ENCODE measurements at regions not wholly inside any gene's neighbourhood (a gene's known extent, or its start where the extent isn't known, plus 50 kb on each side); places are given as distances from the start of the nearest gene placed in this dataset.
"Not testable (repeated sequence)": the region's sequence is repeated elsewhere in the genome, so short reads cannot be mapped to it uniquely, and the experiment has no call there.

DNA sequence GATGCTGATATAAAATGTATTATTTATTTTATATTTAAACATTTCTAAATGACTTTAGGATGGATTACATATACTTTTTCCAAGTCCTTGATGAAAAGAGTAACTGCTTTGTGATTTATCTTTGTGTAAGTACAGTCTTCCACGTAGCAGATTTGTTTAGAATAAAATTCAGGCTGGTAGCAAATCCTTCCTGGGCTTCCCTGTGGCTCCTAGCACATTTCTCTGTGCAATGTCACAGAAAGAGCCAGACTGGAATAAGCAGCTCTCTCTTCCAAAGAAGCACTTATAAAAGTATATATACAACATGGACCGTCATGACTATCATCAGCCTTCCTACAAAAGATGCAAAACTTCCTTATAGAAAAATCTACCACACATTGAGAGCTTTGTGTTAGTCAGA, 388.6 kb downstream of the ACTL7B start:
- no peak for DNase-seq

DNA sequence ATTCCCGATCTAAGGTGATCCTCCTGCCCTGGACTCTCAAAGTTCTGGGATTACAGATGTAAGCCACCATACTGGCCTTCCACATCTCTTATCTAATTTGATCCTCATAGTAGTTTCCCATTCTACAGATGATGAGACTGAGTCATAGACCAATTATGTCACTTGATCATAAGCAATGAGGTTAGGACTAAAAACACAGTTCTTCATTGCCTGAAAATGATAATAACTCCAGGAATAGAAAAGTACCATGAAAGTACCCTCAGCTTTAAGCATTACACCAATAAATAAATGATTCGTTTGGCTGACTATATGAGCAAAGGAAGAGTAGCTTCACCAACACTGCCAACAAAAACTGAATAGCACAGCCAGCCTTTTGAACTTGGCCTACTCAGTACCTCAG, 389.5 kb downstream of the ACTL7B start:
- DNase-seq: no peak

DNA sequence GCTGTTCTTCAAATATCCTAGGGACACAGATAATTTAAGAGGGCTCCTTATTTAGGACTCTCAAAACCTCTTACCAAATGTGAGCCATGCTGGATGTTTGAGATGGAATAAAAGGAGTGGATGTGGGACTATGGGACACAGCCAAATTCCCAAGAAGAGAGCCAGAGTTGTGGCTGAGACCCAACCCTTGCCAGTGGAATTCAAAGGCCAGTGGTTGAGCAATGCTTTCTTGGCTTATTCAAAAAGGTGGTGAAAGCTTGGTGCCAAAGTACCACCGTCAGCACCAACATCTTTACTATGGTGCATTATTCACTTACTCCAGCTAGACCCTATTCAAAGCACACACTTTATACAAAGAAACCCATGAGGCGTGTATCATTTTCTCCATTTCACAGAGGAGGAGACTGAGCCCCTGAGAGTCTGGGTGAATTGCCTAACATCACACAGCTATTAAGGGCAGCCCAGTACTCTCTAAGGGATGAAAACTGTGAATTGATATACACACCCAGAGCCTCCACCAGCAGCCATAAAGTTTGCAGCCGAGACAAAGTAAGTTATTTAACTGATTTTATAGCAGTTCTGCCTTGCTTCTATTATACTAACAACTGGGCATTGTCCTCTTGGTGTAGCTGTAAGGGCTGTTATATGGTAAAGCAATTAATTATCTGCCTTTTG, 391.7 kb downstream of the ACTL7B start:
- no peak for DNase-seq

DNA sequence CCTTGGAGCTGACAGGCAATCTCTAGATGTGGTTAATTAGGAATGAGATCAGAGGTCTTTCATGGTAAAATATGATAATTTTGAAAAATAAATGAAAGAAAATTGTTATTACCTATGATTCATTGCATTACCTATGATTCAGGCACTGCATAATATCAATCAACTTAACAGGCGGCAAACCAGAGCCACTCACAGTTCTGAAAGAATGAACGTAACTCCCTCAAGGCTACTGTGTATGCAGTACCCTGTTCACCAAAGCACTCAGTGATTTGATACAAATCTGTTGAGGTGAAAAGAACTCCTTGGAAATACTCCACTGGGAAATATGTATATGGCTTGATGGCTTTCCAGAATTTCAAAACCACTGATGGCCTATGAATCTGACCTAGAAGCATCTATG, 398.9 kb downstream of the ACTL7B start:
- no peak for DNase-seq

DNA sequence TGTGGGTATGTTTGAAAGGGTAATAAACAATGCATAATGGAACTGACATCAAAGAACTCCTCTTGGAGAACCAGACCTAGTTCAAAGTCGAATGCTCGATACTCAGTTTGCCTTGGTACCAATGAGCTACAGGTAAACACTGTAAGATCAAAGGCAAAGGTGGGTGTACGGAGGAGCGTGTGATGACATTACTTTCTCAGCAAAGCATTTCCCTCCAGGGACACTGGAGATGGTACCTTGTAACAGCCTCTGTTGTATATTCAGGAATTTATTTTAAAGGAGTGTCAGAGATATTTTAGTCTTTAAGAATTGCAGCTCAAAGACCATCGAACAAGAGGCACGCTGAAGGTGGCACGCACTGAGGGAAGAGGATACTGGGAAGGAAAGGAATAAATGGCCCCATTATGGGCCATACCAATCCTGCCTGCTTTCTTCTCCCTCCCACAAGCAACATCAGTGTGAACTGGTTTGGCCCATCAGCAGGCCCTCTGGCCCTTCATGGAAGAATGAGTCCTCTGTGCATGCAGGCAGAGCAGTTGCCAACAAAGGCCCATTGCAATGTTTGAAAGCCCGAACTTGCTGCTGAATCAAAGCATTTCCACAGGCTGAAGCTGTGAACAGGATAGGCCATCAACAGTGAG, 410.2 kb downstream of the ACTL7B start:
- DNase-seq: peak in 53 of 56 donors; percentile 5 to 94 (median 61)

DNA sequence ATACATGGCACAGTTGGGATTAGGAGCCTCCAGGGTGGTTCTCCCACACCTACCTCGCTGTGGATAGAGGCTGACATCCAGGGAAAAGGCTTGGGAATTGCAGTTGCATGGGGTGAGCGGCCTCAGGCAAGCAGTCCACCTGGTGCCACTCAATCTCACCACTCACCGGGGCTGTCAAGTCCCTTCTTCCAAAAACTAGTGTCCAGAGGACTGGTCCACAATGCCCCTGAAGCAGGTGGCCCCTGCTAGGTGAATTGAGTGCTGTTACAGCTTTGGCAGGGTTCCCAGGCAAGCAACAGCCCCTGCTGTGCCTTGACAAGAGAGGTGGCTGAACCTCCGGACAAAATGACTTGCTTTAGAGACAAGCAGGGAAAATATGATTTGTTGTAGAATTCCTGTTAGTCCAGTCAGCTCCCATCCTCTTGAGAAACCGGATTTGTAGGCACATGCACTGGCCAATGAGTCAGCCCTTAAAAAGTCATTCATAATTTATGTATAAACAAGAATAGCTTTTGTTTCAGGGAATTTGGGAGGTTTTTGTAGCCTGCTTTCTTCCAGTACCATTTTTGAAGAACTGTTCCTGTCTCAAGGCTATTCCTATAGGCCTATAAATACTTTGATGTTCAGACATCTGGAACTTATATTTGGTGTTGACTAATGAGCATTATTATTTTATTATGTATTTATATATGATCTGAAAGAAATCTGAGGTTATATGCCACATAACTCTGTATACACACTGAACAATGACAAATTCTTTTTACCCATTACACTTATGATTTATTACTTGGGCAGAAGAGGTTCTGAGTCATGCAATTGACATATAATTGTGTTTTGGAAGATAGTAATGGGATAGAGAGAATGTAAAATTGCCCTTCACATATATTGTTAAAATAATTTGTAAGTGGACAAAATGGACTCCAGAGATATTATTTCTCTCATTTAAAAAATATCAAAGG, 411.1 kb downstream of the ACTL7B start:
- DNase-seq: no peak

DNA sequence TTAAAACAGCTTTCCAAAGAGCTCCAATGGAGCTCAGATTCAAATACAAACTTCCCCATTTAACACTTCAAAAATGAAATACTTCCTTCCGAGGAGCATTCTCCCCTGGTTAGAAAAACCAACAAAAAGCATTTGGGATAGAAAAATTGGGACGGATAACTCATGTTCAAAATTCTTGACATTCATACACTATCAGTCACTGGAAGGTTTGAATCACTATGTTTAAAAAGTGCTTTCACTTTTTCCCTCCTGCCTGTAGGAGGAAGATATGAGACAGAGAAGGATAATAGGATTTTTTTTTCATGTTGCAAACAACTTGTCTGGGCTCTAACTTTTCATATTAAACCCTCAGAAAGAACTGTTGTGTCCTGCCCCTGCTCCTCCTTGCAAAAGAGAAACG, 412.0 kb downstream of the ACTL7B start:
- DNase-seq: no peak

DNA sequence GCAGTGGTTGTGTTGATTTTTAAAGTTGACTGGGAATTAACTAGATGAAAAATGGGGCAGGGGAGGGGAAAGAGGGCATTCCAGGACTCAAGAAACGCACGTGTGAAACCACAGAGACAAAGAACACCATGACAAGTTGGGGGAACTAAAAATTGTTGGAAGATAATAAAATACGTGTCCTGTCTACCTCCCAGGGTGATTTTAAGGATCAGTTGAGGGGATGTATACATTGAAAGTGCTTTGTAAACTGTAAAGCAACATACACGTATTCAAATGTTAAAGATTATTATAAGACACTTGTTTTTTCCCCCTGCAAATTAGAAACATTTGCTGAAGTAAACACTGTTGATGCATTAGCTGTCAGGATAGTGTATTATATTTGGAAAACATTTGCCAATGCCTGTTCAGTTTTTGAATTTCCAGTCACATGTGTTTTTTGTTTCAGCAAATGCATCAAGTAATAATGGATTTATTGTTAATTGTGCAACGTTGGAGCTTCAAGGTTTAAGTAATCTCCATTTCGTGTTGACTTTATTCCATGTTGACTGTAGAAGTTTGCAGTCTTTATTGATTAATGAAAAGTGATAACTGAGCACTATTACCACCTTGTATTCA, 412.7 kb downstream of the ACTL7B start:
- no peak for DNase-seq

DNA sequence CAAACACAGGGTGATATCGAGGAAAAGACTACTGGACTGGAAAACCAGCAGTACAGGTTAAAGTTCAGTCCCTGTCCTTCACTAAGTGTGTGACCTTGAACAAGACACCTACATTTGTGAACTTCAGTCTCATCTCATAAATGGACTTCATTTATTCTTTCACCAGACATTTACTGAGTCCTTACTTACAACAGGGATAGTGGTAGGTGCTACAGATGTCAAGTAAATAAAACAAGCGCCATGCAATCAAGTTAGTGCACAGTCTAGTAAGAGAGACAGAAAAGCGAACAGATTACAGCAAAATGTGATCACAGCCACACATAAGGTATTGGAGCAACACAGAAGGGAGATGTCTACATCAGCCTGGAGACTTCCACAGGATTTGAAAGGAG, 413.2 kb downstream of the ACTL7B start:
- DNase-seq: no peak

DNA sequence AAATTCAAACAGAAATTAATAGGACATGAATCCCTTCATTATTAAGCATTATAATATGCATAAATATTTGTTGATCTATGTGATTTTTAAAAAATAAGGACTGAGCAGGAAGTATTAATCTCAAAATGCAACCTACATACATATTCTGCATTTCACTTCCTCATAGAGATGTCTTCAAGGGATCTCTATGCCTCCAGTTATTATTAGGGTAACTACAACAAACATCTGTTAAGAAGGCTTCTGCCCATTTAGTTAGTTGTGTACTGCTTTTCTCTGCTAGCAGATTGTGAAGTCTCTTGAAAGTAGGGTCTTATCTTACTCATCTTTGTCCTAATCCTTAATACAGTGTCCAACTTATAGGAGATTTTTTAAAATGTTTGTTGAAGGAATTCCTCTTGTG, 414.1 kb downstream of the ACTL7B start:
- no peak for DNase-seq

DNA sequence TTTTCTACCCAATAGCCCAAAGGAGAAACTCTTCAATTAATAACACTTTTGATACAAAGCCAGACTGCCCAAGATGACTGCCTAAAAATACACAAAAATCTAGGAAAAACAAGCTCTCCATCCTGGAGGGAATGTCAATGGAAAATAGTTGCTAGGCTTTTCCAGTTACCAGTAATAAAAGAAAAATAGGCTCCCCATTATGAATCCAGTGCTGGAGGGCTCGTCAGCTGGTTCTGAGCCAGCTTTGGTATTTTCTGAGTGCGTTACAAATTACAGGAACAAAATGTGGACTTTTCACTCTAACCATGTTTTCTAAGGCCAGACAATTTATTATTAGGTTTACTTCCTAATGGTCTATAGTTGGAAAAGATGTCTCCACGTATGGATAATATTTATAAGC, 414.5 kb downstream of the ACTL7B start:
- no peak for DNase-seq

DNA sequence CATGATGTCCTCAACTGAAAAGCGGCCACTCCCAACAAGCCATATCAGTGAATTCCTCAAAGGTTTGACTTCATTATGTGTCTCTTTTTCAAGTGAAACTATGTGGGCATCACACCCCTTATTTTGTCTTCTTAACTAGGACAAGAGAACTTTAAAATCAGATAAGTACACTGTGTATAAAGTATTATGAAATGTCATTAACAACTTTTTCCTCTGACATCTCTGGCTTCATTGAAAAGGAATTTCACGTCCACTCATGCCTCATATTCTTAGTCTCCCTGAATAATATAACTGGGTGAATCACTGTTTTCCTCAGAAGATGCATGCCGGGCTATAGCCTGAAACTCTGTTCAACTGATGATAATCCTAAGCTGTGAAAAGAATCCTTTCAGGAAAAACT, 415.8 kb downstream of the ACTL7B start:
- DNase-seq: no peak

DNA sequence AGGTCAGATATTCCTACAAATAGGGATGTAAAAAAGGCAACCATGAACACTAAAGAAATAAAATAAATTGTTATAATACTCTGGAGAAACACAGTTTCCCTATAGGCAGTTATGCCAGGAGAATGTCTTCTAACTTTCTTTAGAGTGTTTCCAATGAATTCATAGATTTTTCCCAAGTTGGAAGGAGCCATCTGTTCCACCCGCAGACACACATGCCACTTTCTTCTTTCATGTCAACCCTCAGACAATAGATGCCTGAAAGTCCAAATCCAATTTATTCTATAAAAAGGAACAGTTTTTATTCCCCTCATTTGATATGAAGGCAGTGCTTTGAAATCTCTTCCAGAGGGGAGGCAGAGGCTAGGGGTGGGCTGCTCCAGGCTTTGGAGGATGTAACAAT, 418.1 kb downstream of the ACTL7B start:
- DNase-seq: no peak

DNA sequence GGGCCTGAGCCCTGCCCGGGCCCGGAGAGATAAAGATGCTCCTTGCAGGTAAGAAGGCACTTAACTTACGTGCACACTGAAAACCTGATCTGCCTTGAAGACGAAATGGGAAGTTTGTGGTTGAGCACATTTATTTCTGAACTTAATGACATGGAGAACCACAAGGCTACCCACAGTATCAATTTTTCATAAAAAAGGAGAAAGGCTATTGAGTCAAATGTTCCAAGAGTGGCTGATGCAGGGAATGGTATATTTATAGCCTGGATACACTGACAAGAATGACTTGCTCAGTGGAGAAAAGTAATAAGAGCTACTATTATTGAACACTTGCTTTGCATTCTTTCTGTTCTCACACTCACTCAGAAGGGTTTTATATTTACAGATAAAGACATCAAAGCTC, 419.3 kb downstream of the ACTL7B start:
- DNase-seq: no peak

DNA sequence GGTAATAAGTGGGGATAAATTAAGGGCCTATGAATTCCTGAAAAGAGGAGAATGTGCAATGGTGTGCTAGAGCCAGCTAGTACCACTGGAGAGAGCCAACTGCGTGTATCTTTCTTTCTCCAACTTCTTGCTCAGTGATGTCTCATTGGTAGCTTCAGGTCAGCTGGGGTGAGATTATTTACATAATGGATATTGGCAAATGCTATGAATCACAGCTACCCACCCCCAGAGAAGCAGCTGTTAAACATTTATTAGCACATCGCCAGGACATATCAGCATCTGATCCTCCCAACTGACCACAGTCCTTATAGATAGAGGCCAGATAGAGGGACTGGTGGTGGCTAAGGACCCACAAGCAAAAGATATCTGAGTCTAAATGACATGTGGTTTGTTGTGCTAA, 421.3 kb downstream of the ACTL7B start:
- no peak for DNase-seq

DNA sequence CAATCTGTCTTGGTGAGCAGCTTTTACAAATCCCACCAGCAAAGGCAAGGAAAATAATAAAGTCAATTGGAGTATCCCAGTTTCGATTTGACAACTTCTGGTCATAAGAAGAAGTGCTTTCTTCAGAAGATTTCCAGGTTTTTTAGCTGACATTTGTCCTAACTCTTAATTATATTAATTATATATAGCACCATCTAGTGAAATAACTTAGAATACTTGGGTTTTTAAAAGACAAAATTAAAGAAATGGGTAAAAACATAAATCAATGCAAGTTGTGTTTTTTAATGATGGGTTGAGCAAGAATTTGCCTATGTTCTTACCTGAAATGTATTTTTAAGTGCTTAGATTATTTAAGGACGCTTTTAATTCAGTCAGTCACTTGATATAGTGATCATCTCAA, 421.8 kb downstream of the ACTL7B start:
- no peak for DNase-seq

DNA sequence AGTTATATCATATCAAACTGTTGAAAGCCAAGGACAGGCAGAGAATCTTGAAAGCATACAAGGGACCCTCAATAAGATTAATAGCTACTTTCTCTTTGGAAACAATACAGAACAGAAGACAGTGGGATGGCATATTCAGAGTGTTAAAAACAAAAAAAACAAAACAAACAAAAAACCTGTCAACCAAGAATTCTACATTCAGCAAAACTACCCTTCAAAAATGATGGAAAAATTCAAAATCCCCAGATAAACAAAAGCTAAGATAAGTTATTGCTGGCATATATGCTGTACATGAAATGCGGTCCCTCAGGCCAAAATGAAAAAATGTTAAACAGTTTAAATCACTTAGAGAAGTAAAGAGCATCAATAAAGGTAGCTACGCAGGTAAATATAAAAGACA, 425.1 kb downstream of the ACTL7B start:
- DNase-seq: no peak

DNA sequence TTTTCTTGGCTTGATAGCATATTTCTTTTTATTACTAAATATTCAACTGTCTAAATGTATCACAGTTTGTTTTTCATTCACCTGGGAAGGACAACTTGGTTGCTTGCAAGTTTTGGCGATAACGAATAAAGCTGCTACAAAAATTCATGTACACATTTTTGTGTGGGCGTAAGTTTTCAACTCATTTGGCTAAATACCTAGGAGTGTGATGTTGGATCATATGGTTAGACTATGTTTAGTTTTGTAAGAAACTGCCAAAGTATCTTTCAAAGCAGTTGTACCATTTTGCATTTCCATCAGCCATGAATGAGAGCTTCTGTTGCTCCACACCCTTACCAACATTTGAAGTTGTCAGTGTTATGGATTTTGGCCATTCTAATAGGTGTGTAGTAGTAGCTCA, 428.0 kb downstream of the ACTL7B start:
- DNase-seq: no peak

DNA sequence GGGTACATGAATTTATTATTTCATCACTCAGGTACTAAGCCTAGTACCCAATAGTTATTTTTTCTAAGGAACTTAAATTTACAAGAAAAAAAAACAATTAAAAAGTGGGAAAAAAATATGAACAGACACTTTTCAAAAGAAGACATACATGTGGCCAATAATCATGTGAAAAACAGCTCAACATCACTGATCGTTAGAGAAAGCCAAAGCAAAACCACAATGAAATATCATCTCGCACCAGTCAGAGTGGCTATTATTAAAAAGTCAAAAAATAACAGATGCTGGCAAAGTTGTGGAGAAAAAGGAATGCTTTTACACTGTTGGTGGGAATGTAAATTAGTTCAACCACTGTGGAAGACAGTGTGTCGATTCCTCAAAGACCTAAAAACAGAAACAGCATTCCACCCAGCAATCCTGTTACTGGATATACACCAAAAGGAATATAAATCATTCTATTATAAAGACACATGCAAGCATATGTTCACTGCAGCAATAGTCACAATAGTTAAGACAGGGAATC, 429.3 kb downstream of the ACTL7B start:
- DNase-seq: not testable (repeated sequence)

DNA sequence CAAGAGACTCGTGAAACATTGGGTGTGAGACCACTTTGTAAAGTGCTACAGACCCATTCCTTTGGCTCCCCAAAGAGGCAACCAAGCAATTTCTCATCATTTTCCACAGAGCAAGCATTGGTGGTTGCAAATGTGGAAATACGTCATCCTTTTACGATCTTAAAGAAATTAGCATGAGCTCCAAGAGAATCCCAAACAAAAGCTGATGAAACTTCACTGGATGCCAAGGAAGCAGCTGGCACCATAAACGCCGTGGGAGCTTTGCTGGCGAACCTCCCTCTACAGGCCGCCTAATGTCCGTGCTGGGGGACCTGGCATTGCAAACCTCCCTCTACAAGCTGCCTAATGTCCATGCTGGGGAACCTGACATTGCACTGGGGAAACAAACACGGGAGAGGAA, 432.4 kb downstream of the ACTL7B start:
- DNase-seq: peak in 1 of 56 donors; percentile 1

DNA sequence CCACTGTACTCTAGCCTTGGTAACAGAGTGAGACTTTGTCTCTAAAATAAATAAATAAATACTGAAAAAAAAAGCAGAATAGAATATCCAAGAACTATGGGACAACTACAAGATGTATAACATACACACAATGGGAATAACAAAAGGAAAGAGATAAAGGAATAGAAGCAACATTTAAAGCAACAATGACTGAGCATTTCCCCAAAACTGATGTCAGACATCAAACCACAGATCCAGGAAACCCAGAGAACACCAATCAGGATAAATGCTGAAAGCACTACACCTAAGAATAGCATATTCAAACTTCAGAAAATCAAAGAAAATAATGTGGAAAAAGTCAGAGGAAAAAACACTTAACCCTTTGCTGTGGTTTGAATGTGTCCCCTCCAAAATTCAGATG, 436.4 kb downstream of the ACTL7B start:
- DNase-seq: no peak

DNA sequence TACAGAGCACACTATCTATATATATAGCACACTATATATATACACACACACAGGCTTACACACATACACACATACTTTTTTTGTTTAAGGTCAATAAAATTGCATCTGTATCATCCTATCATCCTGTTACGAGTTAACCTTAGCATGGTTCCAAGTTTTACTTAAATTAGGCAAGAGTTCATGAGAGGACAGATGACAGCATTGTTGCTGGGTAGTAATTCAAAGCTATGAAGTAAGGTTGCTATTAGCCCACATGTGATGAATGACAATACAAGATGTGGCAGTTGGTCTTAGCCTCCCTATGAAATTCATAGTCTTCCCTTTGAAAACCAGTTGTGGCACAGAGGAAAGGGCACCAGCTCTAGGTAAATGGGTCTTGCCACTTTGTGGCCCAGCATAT, 438.1 kb downstream of the ACTL7B start:
- no peak for DNase-seq

Measured in amygdala (tissue), 56 donors.